Loucy (cell line): ENCODE measurements at regions not wholly inside any gene's neighbourhood (a gene's known extent, or its start where the extent isn't known, plus 50 kb on each side); places are given as distances from the start of the nearest gene placed in this dataset.

ENCODE experiments used
- H2AFZ ChIP-seq: fragments of 200-600 bp; sonication (generic); 2 replicates; pipeline ENCODE4 v1.6.0; 2016; ENCODE audit warnings: antibody characterized with exemption, mild to moderate bottlenecking, low read length, moderate library complexity
- H3F3A ChIP-seq: fragments of 200-600 bp; 2 replicates; pipeline ENCODE4 v1.6.0; 2016; ENCODE audit warnings: antibody characterized with exemption, low read depth, mild to moderate bottlenecking
- H3K27me3 ChIP-seq: fragments of 200-600 bp; sonication (generic); 2 replicates; pipeline ENCODE4 v1.6.1; 2014; ENCODE audit warnings: low read length, mild to moderate bottlenecking; ENCODE audit not compliant: insufficient read depth, poor library complexity, severe bottlenecking
- H3K36me3 ChIP-seq: fragments of 200-600 bp; sonication (generic); 2 replicates; pipeline ENCODE4 v1.6.1; 2016; ENCODE audit warnings: low read length; ENCODE audit not compliant: insufficient read depth
- H3K4me1 ChIP-seq: fragments of 200-600 bp; sonication (generic); 2 replicates; pipeline ENCODE4 v1.5.1; 2014; ENCODE audit warnings: low read length, mild to moderate bottlenecking; ENCODE audit not compliant: insufficient read depth, poor library complexity, severe bottlenecking
- H3K4me2 ChIP-seq: fragments of 200-600 bp; sonication (generic); 2 replicates; pipeline ENCODE4 v1.6.0; 2014; ENCODE audit warnings: antibody characterized with exemption, low read length, low read depth, mild to moderate bottlenecking; ENCODE audit not compliant: poor library complexity, severe bottlenecking
- H3K4me3 ChIP-seq: fragments of 200-600 bp; sonication (generic); 2 replicates; pipeline ENCODE4 v1.5.1; 2014; ENCODE audit warnings: low read length, mild to moderate bottlenecking, mixed read lengths; ENCODE audit not compliant: poor library complexity, severe bottlenecking
- H3K79me2 ChIP-seq: fragments of 200-600 bp; sonication (generic); 2 replicates; pipeline ENCODE4 v1.6.1; 2014; ENCODE audit warnings: low read length; ENCODE audit not compliant: insufficient read depth
- H3K9ac ChIP-seq: fragments of 200-600 bp; sonication (generic); 2 replicates; pipeline ENCODE4 v1.6.0; 2014; ENCODE audit warnings: mild to moderate bottlenecking, low read depth, low read length, moderate library complexity; ENCODE audit not compliant: poor library complexity, severe bottlenecking
- H3K9me2 ChIP-seq: fragments of 200-600 bp; sonication (generic); replicated peaks from 2 replicates; pipeline ENCODE4 v1.6.1; 2016; ENCODE audit warnings: low read depth, low read length, mixed read lengths
- H3K9me3 ChIP-seq: fragments of 200-600 bp; sonication (generic); 2 replicates; pipeline ENCODE4 v1.6.1; 2014; ENCODE audit warnings: mild to moderate bottlenecking, antibody characterized with exemption, low read length, low read depth; ENCODE audit not compliant: insufficient read depth
- H4K20me1 ChIP-seq: fragments of 200-600 bp; sonication (generic); 2 replicates; pipeline ENCODE4 v1.6.0; 2014; ENCODE audit warnings: antibody characterized with exemption, low read length, mild to moderate bottlenecking; ENCODE audit not compliant: insufficient read depth, poor library complexity, severe bottlenecking
- CTCF ChIP-seq: fragments of 200-600 bp; sonication (generic); conservative IDR thresholded peaks from 2 replicates; pipeline ENCODE4 v1.5.1; 2014; ENCODE audit warnings: mild to moderate bottlenecking, antibody characterized with exemption, low read length
- EZH2phosphoT487 ChIP-seq: fragments of 200-600 bp; IDR thresholded peaks from 2 replicates; pipeline ENCODE4 v1.6.1; 2018; ENCODE audit warnings: antibody characterized with exemption, mild to moderate bottlenecking, moderate library complexity, borderline replicate concordance

GRCh38 chr4:54946741-54947140 lies 178.7 kb downstream of the KDR start:
- Histone ChIP-seq H3K4me1 (peaks cover 53% of the 10 kb centered on the region), H3K9me3 (no peaks in the 10 kb centered on the region), H3F3A (peaks cover 7% of the 10 kb centered on the region), H3K4me3 (no peak overlapping the region), H3K36me3 (no peaks in the 10 kb centered on the region), H3K27me3 (no peaks in the 10 kb centered on the region), H3K9me2 (no peaks in the 10 kb centered on the region), H4K20me1 (no peaks in the 10 kb centered on the region), H3K4me2 (no peak overlapping the region), H2AFZ (no peak overlapping the region), H3K9ac (no peak overlapping the region), H3K79me2 (no peaks in the 10 kb centered on the region)
- TF ChIP-seq EZH2phosphoT487 (no peak), CTCF (no peak)

- Histone ChIP-seq H4K20me1 (no peaks in the 10 kb centered on the region), H3K9me2 (no peaks in the 10 kb centered on the region), H3F3A (peaks cover 9% of the 10 kb centered on the region), H3K9me3 (no peaks in the 10 kb centered on the region), H3K4me2 (peak overlapping the region; percentile 0), H3K9ac (no peak overlapping the region), H3K36me3 (no peaks in the 10 kb centered on the region), H3K4me1 (peaks cover 59% of the 10 kb centered on the region), H3K79me2 (no peaks in the 10 kb centered on the region), H3K4me3 (no peak overlapping the region), H2AFZ (no peak overlapping the region; the same call in 1 of the 2 replicates), H3K27me3 (no peaks in the 10 kb centered on the region)
- peak; percentile 62 for TF ChIP-seq CTCF
- TF ChIP-seq EZH2phosphoT487, result no peak
Observed at GRCh38 chr4:54945838-54946237, 179.6 kb downstream of the KDR start.

GRCh38 chr4:54942721-54943120 lies 182.7 kb downstream of the KDR start:
- H3K79me2 ChIP-seq, result no peaks in the 10 kb centered on the region
- H3F3A ChIP-seq, result peaks cover 9% of the 10 kb centered on the region
- peak overlapping the region; percentile 59 for H3K4me3 ChIP-seq
- H3K27me3 ChIP-seq, result no peaks in the 10 kb centered on the region
- peak overlapping the region; percentile 72 for H3K4me2 ChIP-seq
- H3K9ac ChIP-seq, result peak overlapping the region; percentile 63
- H2AFZ ChIP-seq, result peak overlapping the region; percentile 24
- no peaks in the 10 kb centered on the region for H3K9me3 ChIP-seq
- TF ChIP-seq EZH2phosphoT487 (no peak), CTCF (no peak)
- H3K4me1 ChIP-seq, result peaks cover 57% of the 10 kb centered on the region
- H3K9me2 ChIP-seq, result no peaks in the 10 kb centered on the region
- no peaks in the 10 kb centered on the region for H3K36me3 ChIP-seq
- no peaks in the 10 kb centered on the region for H4K20me1 ChIP-seq
